ES-I3 (cell line): ENCODE measurements at regions not wholly inside any gene's neighbourhood (a gene's known extent, or its start where the extent isn't known, plus 50 kb on each side); places are given as distances from the start of the nearest gene placed in this dataset.
"Not testable (repeated sequence)": the region's sequence is repeated elsewhere in the genome, so short reads cannot be mapped to it uniquely, and the experiment has no call there.

ENCODE experiments used
- H3K36me3 ChIP-seq: 2 replicates; pipeline ENCODE4 v1.6.1; 2013; ENCODE audit warnings: mild to moderate bottlenecking, low read length, control low read depth, moderate library complexity; ENCODE audit not compliant: insufficient read depth
- H3K4me1 ChIP-seq: 2 replicates; pipeline ENCODE4 v1.6.1; 2013; ENCODE audit warnings: mild to moderate bottlenecking, control low read depth, low read length; ENCODE audit not compliant: insufficient read depth
- H3K9ac ChIP-seq: 2 replicates; pipeline ENCODE4 v1.6.1; 2013; ENCODE audit warnings: low read depth, mild to moderate bottlenecking, low read length, moderate library complexity
- H3K9me3 ChIP-seq: 2 replicates; pipeline ENCODE4 v1.6.1; 2013; ENCODE audit warnings: mild to moderate bottlenecking, low read length, moderate library complexity; ENCODE audit not compliant: control insufficient read depth, insufficient read depth

- H3K9me3 ChIP-seq, result no peaks in the 10 kb centered on the region
- H3K36me3 ChIP-seq, result no peaks in the 10 kb centered on the region
- H3K4me1 ChIP-seq, result no peaks in the 10 kb centered on the region
- no peak overlapping the region for H3K9ac ChIP-seq
Observed at GRCh38 chr5:51599587-51599986, 216.3 kb downstream of the ISL1 start.

GRCh38 chr5:51604324-51604723 is 221.1 kb downstream of the ISL1 start:
- H3K9me3 ChIP-seq, result no peaks in the 10 kb centered on the region
- no peak overlapping the region for H3K9ac ChIP-seq
- no peaks in the 10 kb centered on the region for H3K36me3 ChIP-seq
- no peaks in the 10 kb centered on the region for H3K4me1 ChIP-seq

GRCh38 chr5:51606921-51607320 is 223.7 kb downstream of the ISL1 start:
- no peaks in the 10 kb centered on the region for H3K36me3 ChIP-seq
- no peaks in the 10 kb centered on the region for H3K4me1 ChIP-seq
- no peak overlapping the region for H3K9ac ChIP-seq
- no peaks in the 10 kb centered on the region for H3K9me3 ChIP-seq

- Histone ChIP-seq H3K4me1 (peaks cover 9% of the 10 kb centered on the region; the same call in 1 of the 2 replicates), H3K9ac (no peak overlapping the region), H3K36me3 (no peaks in the 10 kb centered on the region), H3K9me3 (no peaks in the 10 kb centered on the region)
Observed at GRCh38 chr5:51618234-51618633, 235.0 kb downstream of the ISL1 start.

GRCh38 chr5:51621156-51621555 is 237.9 kb downstream of the ISL1 start:
- Histone ChIP-seq H3K9ac (no peak overlapping the region), H3K4me1 (peaks cover 9% of the 10 kb centered on the region; the same call in 1 of the 2 replicates), H3K36me3 (no peaks in the 10 kb centered on the region), H3K9me3 (no peaks in the 10 kb centered on the region)

GRCh38 chr5:51622161-51622790 is 239.0 kb downstream of the ISL1 start:
- no peaks in the 10 kb centered on the region for H3K9me3 ChIP-seq
- no peak overlapping the region for H3K9ac ChIP-seq
- peaks cover 9% of the 10 kb centered on the region; the same call in 1 of the 2 replicates for H3K4me1 ChIP-seq
- H3K36me3 ChIP-seq, result no peaks in the 10 kb centered on the region

GRCh38 chr5:51625224-51625968 is 242.1 kb downstream of the ISL1 start:
- H3K4me1 ChIP-seq, result peaks cover 9% of the 10 kb centered on the region; the same call in 1 of the 2 replicates
- no peaks in the 10 kb centered on the region for H3K9me3 ChIP-seq
- H3K9ac ChIP-seq, result no peak overlapping the region
- no peaks in the 10 kb centered on the region for H3K36me3 ChIP-seq

- Histone ChIP-seq H3K36me3 (no peaks in the 10 kb centered on the region), H3K9ac (no peak overlapping the region), H3K4me1 (no peaks in the 10 kb centered on the region), H3K9me3 (peaks cover 4% of the 10 kb centered on the region; the same call in 1 of the 2 replicates)
Observed at GRCh38 chr5:51632027-51632426, 248.8 kb downstream of the ISL1 start.

- H3K9ac ChIP-seq, result no peak overlapping the region
- H3K4me1 ChIP-seq, result no peaks in the 10 kb centered on the region
- H3K36me3 ChIP-seq, result no peaks in the 10 kb centered on the region
- peaks cover 4% of the 10 kb centered on the region; the same call in 1 of the 2 replicates for H3K9me3 ChIP-seq
Observed at GRCh38 chr5:51632793-51633192, 249.5 kb downstream of the ISL1 start.

- H3K4me1 ChIP-seq, H3K36me3 ChIP-seq, H3K9ac ChIP-seq, H3K9me3 ChIP-seq: not testable (repeated sequence)
Observed at GRCh38 chr5:51636973-51637372, 253.7 kb downstream of the ISL1 start.

GRCh38 chr5:51644976-51645375 is 261.7 kb downstream of the ISL1 start:
- no peaks in the 10 kb centered on the region for H3K9me3 ChIP-seq
- no peak overlapping the region for H3K9ac ChIP-seq
- H3K36me3 ChIP-seq, result no peaks in the 10 kb centered on the region
- no peaks in the 10 kb centered on the region for H3K4me1 ChIP-seq

GRCh38 chr5:51646482-51646881 is 263.2 kb downstream of the ISL1 start:
- Histone ChIP-seq H3K36me3 (no peaks in the 10 kb centered on the region), H3K9ac (no peak overlapping the region), H3K9me3 (no peaks in the 10 kb centered on the region), H3K4me1 (no peaks in the 10 kb centered on the region)

GRCh38 chr5:51650824-51651223 is 267.6 kb downstream of the ISL1 start:
- no peaks in the 10 kb centered on the region for H3K36me3 ChIP-seq
- peaks cover 9% of the 10 kb centered on the region for H3K4me1 ChIP-seq
- H3K9ac ChIP-seq, result no peak overlapping the region
- no peaks in the 10 kb centered on the region for H3K9me3 ChIP-seq

- peaks cover 9% of the 10 kb centered on the region for H3K4me1 ChIP-seq
- no peaks in the 10 kb centered on the region for H3K36me3 ChIP-seq
- no peak overlapping the region for H3K9ac ChIP-seq
- no peaks in the 10 kb centered on the region for H3K9me3 ChIP-seq
Observed at GRCh38 chr5:51651476-51651875, 268.2 kb downstream of the ISL1 start.

GRCh38 chr5:51651889-51652288 is 268.6 kb downstream of the ISL1 start:
- peaks cover 9% of the 10 kb centered on the region for H3K4me1 ChIP-seq
- H3K36me3 ChIP-seq, result no peaks in the 10 kb centered on the region
- no peaks in the 10 kb centered on the region for H3K9me3 ChIP-seq
- H3K9ac ChIP-seq, result no peak overlapping the region
